ENCODE measurements at regions not wholly inside any gene's neighbourhood (a gene's known extent, or its start where the extent isn't known, plus 50 kb on each side); places are given as distances from the start of the nearest gene placed in this dataset.

DNA sequence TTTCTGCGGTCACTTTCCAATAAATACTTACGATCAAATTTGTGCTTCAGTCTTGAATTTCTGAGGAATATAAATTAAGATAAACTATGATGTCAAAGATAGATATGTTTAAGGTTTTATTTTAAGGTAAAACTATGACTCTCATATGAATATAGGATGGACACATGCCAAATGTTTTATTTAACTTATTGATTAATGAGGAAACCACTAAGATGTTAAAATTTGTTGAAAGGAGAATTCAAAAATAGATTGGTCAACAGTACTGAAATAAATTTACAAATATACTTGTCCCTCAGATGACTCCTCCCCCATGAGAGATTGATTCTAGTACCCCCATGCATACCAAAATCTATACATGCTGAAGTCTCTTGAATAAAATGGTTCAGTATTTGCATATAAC lies 319.7 kb upstream of the KCNH8 start:
- intact Hi-C loops (cut with DNase I; ENCODE audit: low total_unique reads) = no loop called here
- Histone ChIP-seq H3K27ac (no peak overlapping the region), H3K9me3 (no peaks in the 10 kb centered on the region), H3K4me1 (no peaks in the 10 kb centered on the region), H3K27me3 (no peaks in the 10 kb centered on the region), H3K36me3 (ENCODE audit: low read depth, missing control alignments) (no peaks in the 10 kb centered on the region), H3K4me3 (no peak overlapping the region)
- DNase-seq = no peak
- TF ChIP-seq, protein P1, sequence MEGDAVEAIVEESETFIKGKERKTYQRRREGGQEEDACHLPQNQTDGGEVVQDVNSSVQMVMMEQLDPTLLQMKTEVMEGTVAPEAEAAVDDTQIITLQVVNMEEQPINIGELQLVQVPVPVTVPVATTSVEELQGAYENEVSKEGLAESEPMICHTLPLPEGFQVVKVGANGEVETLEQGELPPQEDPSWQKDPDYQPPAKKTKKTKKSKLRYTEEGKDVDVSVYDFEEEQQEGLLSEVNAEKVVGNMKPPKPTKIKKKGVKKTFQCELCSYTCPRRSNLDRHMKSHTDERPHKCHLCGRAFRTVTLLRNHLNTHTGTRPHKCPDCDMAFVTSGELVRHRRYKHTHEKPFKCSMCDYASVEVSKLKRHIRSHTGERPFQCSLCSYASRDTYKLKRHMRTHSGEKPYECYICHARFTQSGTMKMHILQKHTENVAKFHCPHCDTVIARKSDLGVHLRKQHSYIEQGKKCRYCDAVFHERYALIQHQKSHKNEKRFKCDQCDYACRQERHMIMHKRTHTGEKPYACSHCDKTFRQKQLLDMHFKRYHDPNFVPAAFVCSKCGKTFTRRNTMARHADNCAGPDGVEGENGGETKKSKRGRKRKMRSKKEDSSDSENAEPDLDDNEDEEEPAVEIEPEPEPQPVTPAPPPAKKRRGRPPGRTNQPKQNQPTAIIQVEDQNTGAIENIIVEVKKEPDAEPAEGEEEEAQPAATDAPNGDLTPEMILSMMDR (IDR thresholded peaks at IDR 0.05) = no peak
- TF ChIP-seq POLR2A (IDR thresholded peaks at IDR 0.05) = no peak
- WGBS, 2 donors = 95 to 97% methylated on average over 2 of the region's 2 CpGs

DNA sequence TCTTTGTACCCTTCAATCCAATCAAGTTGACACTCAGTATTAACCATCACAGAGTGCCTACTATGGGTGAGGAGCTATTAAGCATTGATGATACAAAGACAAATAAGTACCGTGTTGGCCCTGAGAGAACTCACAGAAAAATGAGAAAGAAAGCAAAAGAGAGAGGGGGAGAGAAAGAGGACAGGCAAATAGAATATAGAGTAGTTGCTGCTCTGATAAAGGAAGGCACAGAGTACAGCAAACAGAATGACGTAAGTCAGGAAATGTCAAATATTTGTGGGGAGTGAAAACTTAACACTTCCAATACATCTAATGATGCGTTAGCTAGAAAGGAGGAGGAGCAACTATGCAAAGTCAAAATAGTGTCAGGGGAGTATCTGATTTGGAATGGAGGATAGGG lies 320.6 kb upstream of the KCNH8 start:
- Histone ChIP-seq H3K36me3 (ENCODE audit: low read depth, missing control alignments) (no peaks in the 10 kb centered on the region), H3K27me3 (no peaks in the 10 kb centered on the region), H3K4me3 (no peak overlapping the region), H3K4me1 (no peaks in the 10 kb centered on the region), H3K27ac (no peak overlapping the region), H3K9me3 (no peaks in the 10 kb centered on the region)
- 79 to 85% methylated on average over 3 of the region's 3 CpGs for WGBS, 2 donors
- DNase-seq = no peak
- intact Hi-C loops (cut with DNase I; ENCODE audit: low total_unique reads) = no loop called here
- TF ChIP-seq, protein P1 (IDR thresholded peaks at IDR 0.05) = no peak
- TF ChIP-seq POLR2A (IDR thresholded peaks at IDR 0.05) = no peak

DNA sequence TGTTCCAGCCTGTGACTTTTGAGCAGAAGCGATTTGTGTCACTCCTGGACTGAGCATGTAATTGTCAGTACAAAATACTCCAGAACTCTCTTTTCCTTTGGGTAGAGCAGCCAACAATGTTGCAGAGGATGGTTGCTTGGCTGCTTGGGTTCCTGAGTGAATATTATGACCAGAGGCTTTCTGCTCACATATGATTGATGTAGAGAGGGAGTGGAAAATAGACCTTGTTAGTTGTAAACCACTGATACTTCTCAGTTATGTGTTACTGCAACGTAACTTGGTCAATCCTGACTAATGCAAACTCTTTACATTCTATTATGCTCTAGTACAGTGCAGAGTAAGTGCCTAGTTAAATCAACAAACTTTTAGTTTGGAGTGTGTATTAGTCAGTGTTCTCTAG lies 322.6 kb upstream of the KCNH8 start:
- H3K4me1 ChIP-seq = no peaks in the 10 kb centered on the region
- WGBS, 2 donors = 89 to 95% methylated on average over 2 of the region's 2 CpGs
- DNase-seq = no peak
- H3K27me3 ChIP-seq = no peaks in the 10 kb centered on the region
- H3K4me3 ChIP-seq = no peak overlapping the region
- no peaks in the 10 kb centered on the region for H3K9me3 ChIP-seq
- H3K27ac ChIP-seq = no peak overlapping the region
- no peaks in the 10 kb centered on the region for H3K36me3 ChIP-seq (ENCODE audit: low read depth, missing control alignments)
- TF ChIP-seq, protein P1 (IDR thresholded peaks at IDR 0.05) = no peak
- TF ChIP-seq POLR2A (IDR thresholded peaks at IDR 0.05) = no peak
- intact Hi-C loops (cut with DNase I; ENCODE audit: low total_unique reads) = no loop called here

DNA sequence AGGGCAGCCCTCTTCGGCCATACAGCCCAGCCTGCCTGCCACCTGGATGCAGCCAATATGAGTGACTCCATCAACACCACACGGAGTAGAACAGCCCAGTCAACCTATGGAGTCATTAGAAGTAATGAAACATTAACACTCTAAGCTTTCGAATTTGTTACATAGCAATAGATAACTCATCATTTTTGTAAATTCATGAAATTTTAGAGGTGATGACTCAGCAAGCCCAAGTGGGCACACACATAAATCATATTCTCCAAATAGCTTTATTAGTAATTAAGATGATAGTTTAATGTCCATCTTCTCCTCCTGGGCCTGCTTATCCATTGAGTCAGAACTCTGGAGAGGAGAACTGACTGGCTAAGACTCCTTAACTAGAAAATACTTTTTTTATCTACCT lies 335.0 kb upstream of the KCNH8 start:
- TF ChIP-seq POLR2A (IDR thresholded peaks at IDR 0.05) = no peak
- TF ChIP-seq, protein P1 (IDR thresholded peaks at IDR 0.05) = no peak
- H3K4me1 ChIP-seq = no peaks in the 10 kb centered on the region
- H3K4me3 ChIP-seq = no peak overlapping the region
- DNase-seq = no peak
- H3K36me3 ChIP-seq (ENCODE audit: low read depth, missing control alignments) = no peaks in the 10 kb centered on the region
- WGBS, 2 donors = 86 to 95% methylated on average over 3 of the region's 3 CpGs
- H3K27ac ChIP-seq = no peak overlapping the region
- no peaks in the 10 kb centered on the region for H3K27me3 ChIP-seq
- intact Hi-C loops (cut with DNase I; ENCODE audit: low total_unique reads) = no loop called here
- H3K9me3 ChIP-seq = no peaks in the 10 kb centered on the region

DNA sequence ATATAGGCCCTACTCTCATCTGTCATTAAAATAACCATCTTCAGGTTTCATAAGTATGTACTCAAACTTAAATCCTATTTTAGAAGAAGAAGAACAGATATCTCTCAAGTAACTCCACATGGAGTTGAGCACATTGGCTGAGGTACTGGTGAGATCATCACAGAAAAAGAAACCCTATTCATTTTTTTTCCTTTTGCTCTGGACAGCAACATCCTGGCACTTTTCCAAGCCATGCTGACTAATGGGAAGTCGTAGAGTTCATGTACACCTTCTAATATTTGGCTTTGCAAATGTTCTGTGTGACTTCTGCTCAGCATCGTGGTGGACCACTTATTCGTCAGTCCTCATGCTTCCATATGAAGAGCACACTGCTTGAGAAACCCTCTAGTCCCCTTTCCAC lies 336.0 kb upstream of the KCNH8 start:
- no peak overlapping the region for H3K4me3 ChIP-seq
- no peak for TF ChIP-seq POLR2A (IDR thresholded peaks at IDR 0.05)
- TF ChIP-seq, protein P1 (IDR thresholded peaks at IDR 0.05) = no peak
- no peak for DNase-seq

More for the DNA sequence above, 336.0 kb upstream of the KCNH8 start:
- Histone ChIP-seq H3K36me3 (ENCODE audit: low read depth, missing control alignments) (no peaks in the 10 kb centered on the region), H3K27ac (no peak overlapping the region), H3K4me1 (no peaks in the 10 kb centered on the region), H3K27me3 (no peaks in the 10 kb centered on the region), H3K9me3 (no peaks in the 10 kb centered on the region)
- intact Hi-C loops (cut with DNase I; ENCODE audit: low total_unique reads) = no loop called here
- whole genome bisulfite sequencing, 2 donors = 70 to 88% methylated on average over 3 of the region's 3 CpGs
